Heart right ventricle (tissue), 16 donors: ENCODE measurements at regions not wholly inside any gene's neighbourhood (a gene's known extent, or its start where the extent isn't known, plus 50 kb on each side); places are given as distances from the start of the nearest gene placed in this dataset.

Experiments used
- ATAC-seq, 8 donors: fragments of 200-7000 bp; cut with Tn5 transposase; one replicate each; pipeline ENCODE4 v1.9.1; 2020; ENCODE audit warnings: mild to moderate bottlenecking in 8 of 8, moderate library complexity in 8 of 8, moderate number of reproducible peaks in 1 of 8
- DNase-seq, 2 donors: peaks; one replicate each; pipeline ENCODE4 v3.0.0-alpha.2; 2020
- H3K27ac ChIP-seq, 10 donors: fragments of 200-600 bp; sonication (generic) in 2 of 10; one replicate each; pipeline versions ENCODE4 v1.5.0 to v1.8.0; 2020 to 2022; ENCODE audit warnings: mild to moderate bottlenecking in 3 of 10
- H3K27me3 ChIP-seq, 7 donors: fragments of 200-600 bp; one replicate each; pipeline ENCODE4 v1.8.0; 2021 to 2022; ENCODE audit warnings: mild to moderate bottlenecking in 2 of 7
- H3K36me3 ChIP-seq, 9 donors: fragments of 200-600 bp; sonication (generic) in 1 of 9; one replicate each; pipeline versions ENCODE4 v1.5.0 to v1.8.0; 2020 to 2022; ENCODE audit warnings: mild to moderate bottlenecking in 2 of 9
- H3K4me1 ChIP-seq, 9 donors: fragments of 200-600 bp; sonication (generic) in 1 of 9; one replicate each; pipeline versions ENCODE4 v1.5.0 to v1.8.0; 2020 to 2022; ENCODE audit warnings: mild to moderate bottlenecking in 4 of 9
- H3K4me3 ChIP-seq, 10 donors: fragments of 200-600 bp; sonication (generic) in 2 of 10; one replicate each; pipeline versions ENCODE4 v1.5.0 to v1.8.0; 2020 to 2022; ENCODE audit warnings: mild to moderate bottlenecking in 7 of 10, moderate library complexity in 2 of 10
- H3K9me3 ChIP-seq, 11 donors: fragments of 200-600 bp in 10 of 11; sonication (generic) in 2 of 11; one replicate each; pipeline versions ENCODE4 v1.5.0 to v1.8.0; 2013 to 2022; ENCODE audit warnings: mild to moderate bottlenecking in 2 of 11, control low read depth in 1 of 11, moderate library complexity in 1 of 11
- CTCF ChIP-seq, 9 donors: fragments of 200-600 bp; sonication (generic) in 2 of 9; IDR thresholded peaks; one replicate each; pipeline versions ENCODE4 v1.5.0 to v1.8.0; 2021 to 2022; ENCODE audit warnings: antibody characterized with exemption in 9 of 9, mild to moderate bottlenecking in 5 of 9, moderate library complexity in 1 of 9
- WGBS, 2 donors: extraction: QIAGEN DNeasy Blood & Tissue Kit; methylation state at CpG; one replicate each; pipeline ENCODE4 v1.1.7; 2013; ENCODE audit warnings: inconsistent platforms in 1 of 2; 5-methylcytosine and 5-hydroxymethylcytosine counted together
- intact Hi-C, 10 donors: fragments of 100-400 bp; cut with DNase I; formaldehyde crosslinking; loops; one replicate each; pipeline versions ENCODE4 v1.11.1 to v1.14.2; 2022
- donor health status: Arrhythmogenic right ventricular cardiomyopathy.
- donor health status: ischemic (EF 13 %, LVEDD 7.1; RV severe dilation, severe dysfunction).
- donor health status: healthy with polysubstance abuse.
- donor health status: DM: no; HTN: yes; CAD: no.
- donor health status: DM: no; HTN: no; CAD: no.
- donor health status: ischemic (EF 25% LVEDD 6.9; RV normal size, moderate dysfunction).
- donor health status: ischemic (EF 25% LVEDD 5.7; RV mildly dilated, moderate dysfunction).
- donor health status: healthy.
- donor health status: DM: yes; HTN: yes; CAD: no.
- donor health status: Ischemic cardiomyopathy.
- donor health status: ischemic (EF 35%, LVEDD 5.7; RV mildly dilated, moderate dysfunction).
- donor health status: nonischemic (EF 11% LVEDD 7.7; RV severe dilation, severe dysfunction).
- donor health status: DM: yes; HTN: yes; CAD: no.
- donor health status: PGD.
- donor health status: ischemic (EF 29% LVEDD 5.4; RV normal size, mild dysfunction).
- donor health status: nonischemic (EF 23%, LVEDD 6.1; RV moderate dilation, normal function).

- ATAC-seq = no peak
- H3K4me1 ChIP-seq = no peaks in the 10 kb centered on the region
- no peak for TF ChIP-seq CTCF (IDR thresholded peaks at IDR 0.05)
These were observed 124.9 kb upstream of the SYT1 start for GRCh38 chr12:78739653-78740052.

GRCh38 chr12:78746001-78746400 is 118.6 kb upstream of the SYT1 start:
- Histone ChIP-seq H3K4me3 (no peak overlapping the region), H3K36me3 (no peaks in the 10 kb centered on the region), H3K4me1 (no peaks in the 10 kb centered on the region), H3K27ac (no peak overlapping the region), H3K9me3 (peaks cover 0 to 21% (median 0%) of the 10 kb centered on the region in 11 donors), H3K27me3 (no peaks in the 10 kb centered on the region)
- WGBS, 2 donors = 75% methylated on average over 2 of the region's 2 CpGs
- TF ChIP-seq CTCF (IDR thresholded peaks at IDR 0.05) = no peak
- intact Hi-C loops = no loop called here
- no peak for DNase-seq
- no peak for ATAC-seq

More at GRCh38 chr12:78739653-78740052, 124.9 kb upstream of the SYT1 start:
- no peak for DNase-seq
- Histone ChIP-seq H3K36me3 (no peaks in the 10 kb centered on the region), H3K4me3 (no peak overlapping the region), H3K27ac (no peak overlapping the region), H3K27me3 (no peaks in the 10 kb centered on the region), H3K9me3 (peaks cover 0 to 13% (median 0%) of the 10 kb centered on the region in 11 donors)
- 76 to 88% methylated on average over 4 of the region's 4 CpGs for WGBS, 2 donors
- intact Hi-C loops = no loop called here

- Histone ChIP-seq H3K4me3 (no peak overlapping the region), H3K27me3 (no peaks in the 10 kb centered on the region), H3K9me3 (peaks cover 0 to 5% (median 0%) of the 10 kb centered on the region in 11 donors), H3K36me3 (no peaks in the 10 kb centered on the region), H3K27ac (no peak overlapping the region), H3K4me1 (no peaks in the 10 kb centered on the region)
- 93 to 96% methylated on average over 1 of the region's 1 CpG for WGBS, 2 donors
- DNase-seq (no peak), ATAC-seq (no peak)
- intact Hi-C loops = no loop called here
- no peak for TF ChIP-seq CTCF (IDR thresholded peaks at IDR 0.05)
These were observed 111.5 kb upstream of the SYT1 start for GRCh38 chr12:78753058-78753457.

DNA sequence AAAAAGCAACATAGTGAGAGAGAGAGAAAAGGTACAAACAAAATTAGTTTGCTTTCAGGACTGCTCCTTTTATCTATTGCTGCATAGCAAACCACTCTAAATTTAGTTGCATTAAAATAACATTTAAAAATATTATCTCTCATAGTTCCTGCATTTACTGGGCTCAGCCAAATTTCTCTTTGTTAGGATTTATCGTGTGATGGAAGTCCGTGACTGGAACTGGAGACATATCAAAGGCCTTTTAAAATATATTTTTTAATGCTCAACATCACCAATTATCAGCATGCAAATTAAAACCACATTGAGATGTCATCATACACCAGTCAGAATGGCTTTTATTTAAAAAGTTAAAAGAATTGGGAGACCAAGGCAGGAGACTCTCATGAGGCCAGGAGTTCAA is 107.6 kb upstream of the SYT1 start:
- no peaks in the 10 kb centered on the region for H3K27me3 ChIP-seq
- ATAC-seq (no peak), DNase-seq (no peak)
- no peaks in the 10 kb centered on the region for H3K4me1 ChIP-seq
- intact Hi-C loops = no loop called here
- TF ChIP-seq CTCF (IDR thresholded peaks at IDR 0.05) = no peak
- 56 to 60% methylated on average over 2 of the region's 2 CpGs for WGBS, 2 donors
- peaks cover 0 to 7% (median 0%) of the 10 kb centered on the region in 11 donors for H3K9me3 ChIP-seq
- no peaks in the 10 kb centered on the region for H3K36me3 ChIP-seq
- H3K4me3 ChIP-seq = no peak overlapping the region
- H3K27ac ChIP-seq = no peak overlapping the region
